ENCODE measurements at regions not wholly inside any gene's neighbourhood (a gene's known extent, or its start where the extent isn't known, plus 50 kb on each side); places are given as distances from the start of the nearest gene placed in this dataset.

- no peak for TF ChIP-seq CTCF (IDR thresholded peaks at IDR 0.05 in 4 of 5, conservative IDR thresholded peaks at IDR 0.05 in 1 of 5)
- TF ChIP-seq POLR2A (IDR thresholded peaks at IDR 0.05) = no peak
Measured at GRCh38 chr10:130416334-130417150, 280.4 kb downstream of the GLRX3 start.
